WERI-Rb-1 (cell line): ENCODE measurements at regions not wholly inside any gene's neighbourhood (a gene's known extent, or its start where the extent isn't known, plus 50 kb on each side); places are given as distances from the start of the nearest gene placed in this dataset.

Experiments used
- DNase-seq: peaks from one replicate; pipeline ENCODE4 v3.0.0-alpha.2; 2020
- H3K27ac ChIP-seq: fragments of 250-450 bp; sonication (Bioruptor Pico); 2 replicates; pipeline ENCODE4 v1.5.1; 2020; ENCODE audit warnings: mild to moderate bottlenecking, moderate library complexity
- H3K27me3 ChIP-seq: fragments of 250-450 bp; sonication (Bioruptor Pico); 2 replicates; pipeline ENCODE4 v1.5.1; 2021; ENCODE audit warnings: mild to moderate bottlenecking, low read depth, moderate library complexity; ENCODE audit not compliant: insufficient read depth, severe bottlenecking
- H3K36me3 ChIP-seq: fragments of 250-450 bp; sonication (Bioruptor Pico); 2 replicates; pipeline ENCODE4 v1.5.1; 2020; ENCODE audit warnings: mild to moderate bottlenecking, moderate library complexity
- H3K4me3 ChIP-seq: 2 replicates; pipeline ENCODE4 v1.5.1; 2011; ENCODE audit warnings: low read depth, mild to moderate bottlenecking, control low read depth, low read length
- H3K9me3 ChIP-seq: fragments of 250-450 bp; sonication (Bioruptor Pico); 2 replicates; pipeline ENCODE4 v1.5.1; 2021; ENCODE audit warnings: mild to moderate bottlenecking, moderate library complexity; ENCODE audit not compliant: severe bottlenecking
- CTCF ChIP-seq: IDR thresholded peaks from 2 replicates; pipeline ENCODE4 v1.5.1; 2011; ENCODE audit warnings: low read depth, mild to moderate bottlenecking, control low read depth, inconsistent platforms, low read length

- TF ChIP-seq CTCF, result no peak
- no peak overlapping the region for H3K27ac ChIP-seq
Measured at GRCh38 chr1:80023358-80023757, 1016.8 kb upstream of the ADGRL4 start.

GRCh38 chr1:80021891-80022290 is 1015.4 kb upstream of the ADGRL4 start:
- Histone ChIP-seq H3K4me3 (no peak overlapping the region), H3K27me3 (no peaks in the 10 kb centered on the region), H3K9me3 (no peaks in the 10 kb centered on the region), H3K27ac (no peak overlapping the region), H3K36me3 (no peaks in the 10 kb centered on the region)
- no peak for TF ChIP-seq CTCF
- DNase-seq, result no peak

More at GRCh38 chr1:80023358-80023757, 1016.8 kb upstream of the ADGRL4 start:
- Histone ChIP-seq H3K36me3 (no peaks in the 10 kb centered on the region), H3K27me3 (no peaks in the 10 kb centered on the region), H3K4me3 (no peak overlapping the region), H3K9me3 (no peaks in the 10 kb centered on the region)
- DNase-seq, result no peak

GRCh38 chr1:80018348-80018747 is 1011.8 kb upstream of the ADGRL4 start:
- no peak for DNase-seq
- no peak for TF ChIP-seq CTCF
- H3K9me3 ChIP-seq, result no peaks in the 10 kb centered on the region
- H3K27ac ChIP-seq, result no peak overlapping the region
- no peaks in the 10 kb centered on the region for H3K36me3 ChIP-seq
- no peaks in the 10 kb centered on the region for H3K27me3 ChIP-seq
- no peak overlapping the region for H3K4me3 ChIP-seq

GRCh38 chr1:80008934-80009333 is 1002.4 kb upstream of the ADGRL4 start:
- Histone ChIP-seq H3K4me3 (no peak overlapping the region), H3K27ac (no peak overlapping the region), H3K36me3 (no peaks in the 10 kb centered on the region), H3K27me3 (no peaks in the 10 kb centered on the region), H3K9me3 (no peaks in the 10 kb centered on the region)
- DNase-seq, result no peak
- TF ChIP-seq CTCF, result no peak

GRCh38 chr1:80003250-80003649 is 996.7 kb upstream of the ADGRL4 start:
- TF ChIP-seq CTCF, result no peak
- Histone ChIP-seq H3K9me3 (no peaks in the 10 kb centered on the region), H3K27me3 (no peaks in the 10 kb centered on the region), H3K27ac (no peak overlapping the region), H3K4me3 (no peak overlapping the region), H3K36me3 (no peaks in the 10 kb centered on the region)
- DNase-seq, result no peak

- Histone ChIP-seq H3K9me3 (no peaks in the 10 kb centered on the region), H3K4me3 (no peak overlapping the region), H3K27ac (no peak overlapping the region), H3K36me3 (no peaks in the 10 kb centered on the region), H3K27me3 (no peaks in the 10 kb centered on the region)
- no peak for DNase-seq
- no peak for TF ChIP-seq CTCF
Measured at GRCh38 chr1:79988401-79988800, 981.9 kb upstream of the ADGRL4 start.
